Neural progenitor cell (in vitro differentiated cells): ENCODE measurements at regions not wholly inside any gene's neighbourhood (a gene's known extent, or its start where the extent isn't known, plus 50 kb on each side); places are given as distances from the start of the nearest gene placed in this dataset.

Experiments
- CTCF ChIP-seq: fragments of 200-600 bp; sonication (generic); IDR thresholded peaks from 2 replicates; pipeline ENCODE4 v1.5.1; 2017; ENCODE audit warnings: antibody characterized with exemption, mild to moderate bottlenecking
- EZH2 ChIP-seq: fragments of 200-600 bp; sonication (generic); IDR thresholded peaks from 2 replicates; pipeline ENCODE4 v1.6.1; 2017; ENCODE audit warnings: antibody characterized with exemption, mild to moderate bottlenecking, moderate library complexity

- TF ChIP-seq CTCF (no peak), EZH2 (no peak)
Measured at GRCh38 chr20:50449738-50450492, 60.3 kb upstream of the PTPN1 start.
